HG03097 (cell line): ENCODE measurements at regions not wholly inside any gene's neighbourhood (a gene's known extent, or its start where the extent isn't known, plus 50 kb on each side); places are given as distances from the start of the nearest gene placed in this dataset.

ENCODE experiments used
- ATAC-seq: cut with Tn5 transposase; IDR thresholded peaks from one replicate; pipeline ENCODE4 v1.9.1; 2021; ENCODE audit not compliant: unreplicated experiment, low FRiP score

DNA sequence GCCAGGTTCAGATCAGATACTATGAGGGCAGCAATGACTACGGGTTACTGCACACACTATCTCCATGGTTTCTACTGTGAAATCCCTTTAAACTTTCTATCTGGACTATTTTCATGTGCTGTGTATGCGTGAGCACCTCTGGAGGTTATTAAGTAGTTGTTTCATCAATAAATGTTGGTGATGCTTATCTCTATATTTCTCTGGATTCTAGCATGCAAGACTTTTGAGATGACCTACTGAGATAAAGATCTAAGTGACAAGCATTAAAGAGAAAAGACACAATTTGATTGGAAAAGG, 194.0 kb downstream of the NRIP1 start:
- no peak for ATAC-seq

DNA sequence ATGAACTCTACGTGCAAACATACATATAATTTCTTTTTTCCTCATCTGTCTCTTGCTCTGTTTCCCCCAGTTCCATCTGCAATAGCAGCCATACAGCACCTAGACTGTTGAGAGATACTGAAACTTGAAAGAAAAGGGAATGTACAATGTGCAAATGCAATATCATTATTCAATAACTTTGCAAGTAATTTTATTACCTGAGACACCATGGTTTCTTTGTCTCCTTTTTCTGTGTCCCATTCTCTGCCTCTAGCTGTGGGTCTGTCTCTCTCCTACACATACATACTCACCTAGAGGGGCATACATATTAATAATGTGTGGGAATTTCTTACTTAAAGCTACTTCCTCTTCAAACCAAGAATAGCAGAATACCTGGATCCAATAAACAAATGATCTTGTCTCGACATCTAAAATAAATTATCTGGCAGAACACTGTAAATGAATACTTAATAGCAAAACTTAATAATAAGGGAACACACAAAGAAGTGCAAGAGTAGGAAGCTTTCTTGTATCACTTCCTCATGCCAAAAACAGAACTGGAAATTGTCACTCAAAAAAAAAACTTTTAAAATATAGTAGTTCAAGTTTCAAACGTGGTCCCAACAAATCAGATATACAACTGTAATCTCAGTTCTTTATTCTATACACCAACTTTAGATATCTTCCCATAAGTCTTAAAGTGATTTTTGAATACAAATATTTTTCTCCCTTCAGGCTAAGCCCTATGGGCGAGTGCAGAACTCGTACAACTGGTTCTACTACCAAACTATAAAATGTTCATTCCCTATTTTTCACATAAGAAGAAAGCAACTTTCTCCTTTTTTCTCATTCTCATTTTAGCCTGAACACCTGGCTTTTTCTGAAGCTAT, 194.6 kb downstream of the NRIP1 start:
- ATAC-seq: no peak

DNA sequence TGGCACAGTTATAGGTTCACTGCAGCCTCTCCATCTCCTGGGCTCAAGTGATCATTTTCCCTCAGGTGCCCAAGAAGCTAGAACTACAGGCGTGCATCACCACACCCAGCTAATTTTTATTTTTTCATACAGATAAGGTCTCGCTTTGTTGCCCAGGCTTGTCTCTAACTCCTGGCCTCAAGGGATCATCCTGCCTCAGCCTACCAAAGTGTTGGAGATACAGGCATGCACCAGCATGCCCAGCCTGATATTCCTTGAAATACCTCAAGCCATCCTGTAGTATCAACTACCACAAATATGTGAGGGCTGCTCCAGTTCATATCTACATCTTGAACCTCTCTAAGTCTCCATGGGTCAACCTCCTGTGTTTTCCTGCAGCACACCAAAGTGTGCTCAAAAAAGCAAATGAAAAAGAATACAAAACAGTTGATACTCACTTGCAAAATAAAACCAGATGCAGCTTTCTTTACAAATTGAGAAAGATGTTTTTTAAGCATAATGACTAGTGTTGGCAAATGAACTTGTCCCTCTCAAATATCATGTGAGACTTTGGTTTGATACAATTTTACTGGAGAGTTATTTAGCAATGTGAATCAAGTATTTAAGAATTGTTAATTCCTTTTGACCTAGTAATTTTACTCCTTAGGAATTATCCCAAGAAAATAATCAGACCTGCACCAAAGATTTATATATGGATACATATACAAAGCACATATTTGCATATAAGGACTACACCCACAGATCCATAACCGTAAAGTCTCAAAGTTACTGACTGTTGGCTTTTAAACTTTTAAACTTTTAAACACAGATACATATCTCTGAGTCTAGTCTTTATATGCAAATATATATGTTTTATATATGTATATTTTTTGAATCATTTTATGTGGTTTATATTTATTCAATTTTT, 197.7 kb downstream of the NRIP1 start:
- ATAC-seq: no peak

DNA sequence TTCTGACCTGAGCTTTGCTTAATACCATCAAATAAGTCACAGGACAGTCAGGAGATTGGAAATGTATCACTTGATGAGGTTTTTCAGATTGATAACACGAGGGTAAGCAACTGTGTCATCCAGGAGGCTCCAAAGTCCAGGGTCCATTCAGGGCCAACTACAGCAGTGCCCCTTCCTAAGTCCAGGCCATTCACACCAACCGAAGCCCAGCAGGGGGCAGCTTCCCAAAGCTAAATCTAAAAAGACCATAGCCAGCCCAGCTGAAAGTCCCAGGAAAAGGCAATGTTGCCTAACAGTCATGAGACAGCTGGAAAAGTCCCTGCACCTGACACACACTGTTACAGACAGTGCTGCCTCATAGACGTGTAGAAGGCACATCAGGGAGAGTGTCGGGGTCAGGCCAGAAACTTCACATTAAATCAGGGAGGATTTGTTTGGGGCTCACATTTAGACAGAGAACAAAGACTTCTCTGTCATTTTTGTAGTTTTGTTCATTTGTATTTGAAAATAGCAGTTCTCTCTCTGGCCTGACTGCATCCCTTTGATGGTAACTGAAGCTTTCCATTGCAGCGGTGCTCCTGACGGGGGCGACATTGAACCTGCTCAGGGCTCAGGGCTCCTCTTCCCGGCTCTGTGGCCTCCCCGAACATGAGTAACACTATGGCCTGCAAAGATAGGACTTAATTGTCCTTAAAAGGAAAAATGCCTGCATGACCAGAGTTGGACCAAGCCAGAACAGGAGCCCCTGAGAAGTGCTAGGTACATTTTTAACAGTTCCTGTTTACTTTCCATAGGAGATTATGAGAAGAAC, 200.4 kb downstream of the NRIP1 start:
- no peak for ATAC-seq

DNA sequence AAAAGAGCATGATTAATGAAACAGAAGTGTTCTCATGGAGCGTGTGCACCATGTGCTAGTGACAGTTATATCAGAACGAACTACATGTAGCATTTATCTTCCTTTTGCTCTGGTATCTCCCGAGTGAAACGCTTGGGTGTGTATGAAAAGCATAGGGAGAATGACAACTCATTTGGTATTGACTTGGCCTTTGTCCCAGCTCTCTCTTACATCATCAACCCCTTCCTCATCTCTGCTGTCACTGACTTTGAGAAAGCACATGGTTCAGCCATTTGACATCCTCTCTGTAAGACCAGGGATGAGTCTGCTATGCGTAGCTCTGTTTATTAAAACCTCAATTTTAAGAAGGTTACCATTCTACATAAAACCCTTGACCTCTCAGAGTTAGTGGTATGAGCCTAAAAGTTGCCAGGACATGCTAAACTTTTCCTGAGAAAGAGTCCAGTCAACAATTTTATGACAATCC, 201.0 kb downstream of the NRIP1 start:
- ATAC-seq: no peak

DNA sequence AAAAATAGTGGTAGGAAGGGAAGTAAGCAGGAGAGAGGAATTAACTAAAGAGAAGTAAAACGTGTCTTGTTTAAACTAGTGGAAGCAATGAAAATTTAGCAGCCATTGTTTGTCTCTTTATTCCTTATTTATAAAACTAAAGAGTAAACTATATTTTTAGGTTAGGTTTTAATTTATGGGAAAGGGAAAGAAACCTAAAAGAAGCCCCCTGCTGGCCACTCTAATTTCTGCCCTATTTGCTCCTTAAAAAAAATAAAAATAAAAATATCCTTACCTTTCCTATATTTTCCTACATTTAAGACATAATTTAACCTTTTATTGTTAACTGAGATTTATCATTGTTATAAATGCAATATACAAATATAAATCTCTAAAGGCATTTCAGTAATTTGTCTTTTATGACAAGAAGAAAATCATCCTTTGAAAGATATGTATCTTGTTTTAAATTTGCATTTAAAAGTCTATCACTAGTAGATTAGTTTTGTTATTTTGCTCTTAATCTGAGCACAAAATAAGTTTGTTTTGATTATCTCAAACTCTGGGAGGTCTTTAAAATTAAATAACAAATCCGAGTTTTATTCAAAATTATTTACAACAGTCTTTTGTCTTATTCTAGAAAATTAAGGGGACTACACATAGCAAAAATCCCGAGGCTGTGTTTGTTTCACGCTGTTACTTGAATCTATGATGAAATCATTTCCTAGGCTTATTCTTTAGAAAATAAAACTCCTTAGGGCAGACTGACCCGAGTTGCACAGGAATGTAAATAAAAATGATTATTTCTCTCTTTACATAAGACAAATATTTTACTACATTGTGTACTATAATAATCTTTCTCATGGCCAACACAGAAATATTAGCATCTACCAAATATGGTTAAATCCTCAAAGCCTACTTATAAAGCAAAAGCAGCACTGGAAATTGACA, 201.7 kb downstream of the NRIP1 start:
- no peak for ATAC-seq

DNA sequence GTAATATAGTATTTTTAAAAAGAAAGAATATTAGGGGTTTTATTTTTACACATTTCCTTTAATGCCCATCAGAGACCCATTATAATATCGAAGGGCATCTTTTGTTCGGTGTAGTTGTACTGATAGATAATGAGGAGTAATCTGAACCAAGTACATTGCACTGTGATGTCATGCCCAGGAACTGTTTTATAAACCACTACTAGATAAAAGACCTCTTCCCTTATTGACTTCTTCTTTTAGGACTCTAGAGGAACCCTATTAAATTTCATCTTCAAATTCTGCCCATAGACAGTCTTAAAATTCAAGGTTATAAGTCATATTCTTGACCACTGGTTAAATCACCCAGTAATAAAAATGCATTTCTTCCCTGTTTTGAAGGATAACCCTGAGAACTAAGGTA, 206.5 kb downstream of the NRIP1 start:
- no peak for ATAC-seq

DNA sequence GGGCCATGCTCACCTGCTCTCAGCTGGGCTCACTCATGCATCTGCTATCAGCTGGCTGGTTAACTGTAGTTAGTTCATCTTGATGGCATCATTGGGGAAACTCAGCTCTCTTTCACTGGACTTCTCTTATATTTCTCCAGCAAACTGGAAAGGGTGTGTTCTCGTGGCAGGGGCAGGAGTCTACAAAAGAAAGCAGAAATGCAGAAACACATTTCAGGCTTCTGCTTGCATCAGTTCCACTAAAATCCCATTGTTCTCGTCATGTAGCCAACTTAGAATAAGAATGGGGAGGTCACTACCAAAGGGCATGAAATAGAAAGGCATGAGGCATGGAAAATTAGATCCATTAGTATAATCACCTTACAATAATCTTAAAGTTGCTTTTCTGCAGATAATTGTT, 207.3 kb downstream of the NRIP1 start:
- no peak for ATAC-seq

DNA sequence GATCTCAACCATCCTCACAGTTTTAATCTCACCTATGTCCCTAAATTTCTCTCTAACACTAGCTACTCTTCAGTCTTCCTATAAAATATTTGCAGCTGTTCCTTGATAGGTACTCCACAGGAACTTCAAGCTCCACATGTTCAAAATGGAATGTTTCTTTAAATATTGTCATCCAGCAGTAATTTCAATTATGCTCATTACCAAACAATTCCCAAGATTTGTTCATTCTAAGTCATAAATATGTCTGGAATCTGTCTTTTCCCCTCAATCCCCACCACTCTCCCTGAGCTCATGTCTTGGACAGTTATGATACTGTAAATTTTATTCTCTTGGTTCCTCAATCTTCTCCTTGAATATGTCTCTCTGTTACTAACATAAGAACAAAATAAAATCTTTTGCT, 214.4 kb downstream of the NRIP1 start:
- no peak for ATAC-seq

DNA sequence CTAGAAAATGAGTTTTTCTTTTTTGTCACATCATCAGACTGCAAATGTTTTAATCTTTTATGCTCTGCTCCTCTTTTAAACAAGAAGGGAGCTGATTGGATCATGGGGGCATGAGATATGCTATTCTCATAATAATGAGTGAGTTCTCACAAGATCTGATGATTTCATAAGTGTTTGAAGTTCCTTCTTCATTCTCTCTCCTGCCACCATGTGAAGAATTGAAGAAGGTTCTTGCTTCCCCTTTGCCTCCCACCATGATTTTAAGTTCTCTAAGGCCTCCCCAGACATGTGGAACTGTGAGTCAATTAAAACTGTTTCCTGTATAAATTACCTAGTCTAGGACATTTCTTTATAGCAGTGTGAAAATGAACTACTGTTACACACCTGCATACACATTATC, 218.2 kb downstream of the NRIP1 start:
- no peak for ATAC-seq

DNA sequence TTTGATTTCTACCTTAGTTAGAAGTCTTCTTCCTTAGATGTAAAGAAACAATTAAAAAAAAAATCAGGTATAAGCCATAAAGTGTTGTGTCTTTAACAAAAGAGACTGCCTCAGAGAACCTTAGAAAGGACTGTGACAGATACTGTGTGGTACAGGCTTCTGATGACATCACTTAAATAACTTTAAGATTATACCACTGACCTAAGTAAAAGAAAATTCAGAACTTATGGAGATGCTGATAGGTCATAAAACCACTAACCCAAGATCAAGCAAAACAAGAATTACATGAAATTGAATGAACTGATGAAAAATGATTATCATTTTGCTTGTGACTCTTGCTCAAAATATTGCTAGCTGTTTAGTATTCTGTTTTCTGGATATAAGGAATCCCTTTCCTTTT, 220.8 kb downstream of the NRIP1 start:
- ATAC-seq: no peak

DNA sequence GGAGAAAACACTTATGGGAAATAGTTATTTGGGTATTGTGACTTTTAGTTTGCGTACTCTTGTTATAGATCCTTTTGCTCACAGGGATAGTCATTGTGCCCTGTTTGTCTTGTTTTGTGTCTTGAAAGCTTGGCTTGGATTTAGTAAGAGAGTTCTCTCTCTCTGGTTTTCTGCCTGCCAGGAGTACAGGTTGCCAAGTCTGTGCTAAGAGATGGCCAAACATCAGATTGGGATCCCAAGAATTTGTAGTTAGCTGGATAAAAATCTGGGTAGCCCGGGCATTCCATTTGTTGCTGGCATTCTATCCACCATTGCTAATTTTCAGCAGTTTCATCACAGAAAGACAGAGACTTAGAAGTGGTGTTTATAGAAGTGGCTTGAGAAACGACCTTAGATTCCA, 222.2 kb downstream of the NRIP1 start:
- ATAC-seq: no peak

DNA sequence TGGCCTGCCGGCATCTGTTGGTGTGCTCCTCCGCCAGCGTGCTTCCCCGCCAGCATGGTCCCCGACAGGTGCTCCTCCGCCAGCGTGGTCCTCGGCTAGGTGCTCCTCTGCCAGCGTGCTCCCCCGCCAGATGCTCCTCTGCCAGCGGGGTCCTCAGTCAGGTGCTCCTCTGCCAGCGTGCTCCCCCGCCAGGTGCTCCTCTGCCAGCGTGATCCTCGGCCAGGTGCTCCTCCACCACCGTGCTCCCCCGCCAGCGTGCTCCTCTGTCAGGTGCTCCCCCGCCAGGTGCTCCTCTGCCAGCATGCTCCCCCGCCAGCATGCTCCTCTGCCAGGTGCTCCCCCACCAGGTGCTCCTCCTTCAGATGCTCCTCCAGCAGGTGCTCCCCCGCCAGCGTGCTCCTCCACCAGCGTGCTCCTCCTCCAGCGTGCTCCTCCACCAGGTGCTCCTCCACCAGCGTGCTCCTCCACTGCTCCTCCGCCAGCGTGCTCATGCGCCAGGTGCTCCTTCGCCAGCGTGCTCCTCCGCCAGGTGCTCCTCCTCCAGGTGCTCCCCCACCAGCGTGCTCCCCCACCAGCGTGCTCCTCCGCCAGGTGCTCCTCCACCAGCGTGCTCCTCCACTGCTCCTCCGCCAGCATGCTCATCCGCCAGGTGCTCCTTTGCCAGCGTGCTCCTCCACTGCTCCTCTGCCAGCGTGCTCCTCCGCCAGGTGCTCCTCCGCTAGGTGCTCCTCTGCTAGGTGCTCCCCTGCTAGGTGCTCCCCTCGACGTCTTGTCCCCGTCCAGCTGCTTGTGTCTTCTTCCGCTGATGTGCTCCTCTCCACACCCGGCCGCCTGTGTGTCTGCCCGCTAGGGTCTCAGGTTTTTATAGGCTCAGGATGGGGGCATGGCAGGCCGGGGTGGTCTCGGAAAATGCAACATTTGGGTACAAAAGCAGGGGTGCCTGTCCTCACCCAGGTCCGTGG, 223.0 kb downstream of the NRIP1 start:
- ATAC-seq: no peak

DNA sequence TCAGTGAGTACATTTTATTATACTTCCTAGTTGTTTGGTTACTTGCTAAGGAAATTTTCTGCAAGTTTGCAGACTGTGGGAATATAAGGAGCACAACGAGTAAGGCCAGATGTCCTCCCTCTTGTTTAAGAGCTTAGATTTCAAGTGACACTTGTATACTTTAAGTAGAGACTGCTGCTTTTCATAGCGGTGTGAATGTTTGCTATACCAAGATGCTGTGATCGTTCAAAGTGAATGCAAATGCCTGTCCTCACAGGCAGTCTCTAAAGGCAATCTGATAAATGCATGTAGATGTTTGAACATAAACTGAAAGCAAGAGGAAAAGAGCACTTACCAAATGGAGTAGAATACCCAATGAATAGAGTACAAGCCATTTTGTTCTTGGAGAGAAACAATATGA, 226.4 kb downstream of the NRIP1 start:
- no peak for ATAC-seq

DNA sequence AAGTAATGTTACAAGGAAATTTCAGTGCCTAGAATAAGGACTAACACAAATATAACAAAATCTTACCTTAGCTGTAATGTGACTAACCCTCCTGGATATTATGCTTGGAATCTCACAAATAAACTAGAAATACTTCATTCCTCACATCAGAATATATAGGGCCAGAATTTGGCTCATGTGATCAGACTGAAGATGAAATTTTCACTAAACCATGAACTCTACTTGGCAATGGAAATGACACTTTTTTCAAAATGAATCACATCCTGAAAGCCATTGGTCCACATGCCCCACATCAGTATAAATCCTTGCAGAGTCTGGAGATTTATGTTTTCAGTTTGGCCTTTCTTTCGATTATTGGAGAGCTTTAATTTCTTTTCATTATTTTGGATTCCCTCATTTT, 227.8 kb downstream of the NRIP1 start:
- ATAC-seq: no peak

DNA sequence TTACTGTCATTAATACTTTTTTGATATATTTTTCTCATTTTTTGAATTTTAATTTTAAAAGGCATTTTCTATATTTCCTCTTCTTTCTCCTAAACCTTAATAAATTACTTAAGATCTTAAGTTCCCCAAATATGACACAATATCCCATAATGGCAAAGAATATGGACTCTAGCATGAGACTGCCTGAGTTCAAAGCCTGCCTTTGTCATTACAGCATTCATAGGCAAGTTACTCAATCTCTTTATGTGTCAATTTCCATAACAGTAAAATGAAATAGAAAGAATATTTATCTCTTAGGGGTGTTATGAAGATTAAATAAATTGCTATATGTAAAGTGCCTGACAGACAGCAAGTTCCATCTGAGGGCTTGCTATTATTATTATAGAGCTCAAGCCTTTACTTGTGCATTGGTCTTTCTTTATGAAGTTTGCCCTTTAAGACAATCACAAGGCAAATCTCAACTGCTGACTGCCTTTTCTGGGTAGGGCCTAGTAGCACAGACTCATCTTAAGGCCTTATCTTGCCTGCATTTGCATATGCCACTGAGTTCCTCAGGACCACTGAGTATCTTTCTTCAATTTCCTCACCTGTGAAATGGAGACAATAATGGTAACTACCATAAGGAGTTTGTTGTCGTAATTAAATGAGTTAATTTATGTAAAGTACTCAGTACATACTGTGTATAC, 231.0 kb downstream of the NRIP1 start:
- ATAC-seq: no peak

DNA sequence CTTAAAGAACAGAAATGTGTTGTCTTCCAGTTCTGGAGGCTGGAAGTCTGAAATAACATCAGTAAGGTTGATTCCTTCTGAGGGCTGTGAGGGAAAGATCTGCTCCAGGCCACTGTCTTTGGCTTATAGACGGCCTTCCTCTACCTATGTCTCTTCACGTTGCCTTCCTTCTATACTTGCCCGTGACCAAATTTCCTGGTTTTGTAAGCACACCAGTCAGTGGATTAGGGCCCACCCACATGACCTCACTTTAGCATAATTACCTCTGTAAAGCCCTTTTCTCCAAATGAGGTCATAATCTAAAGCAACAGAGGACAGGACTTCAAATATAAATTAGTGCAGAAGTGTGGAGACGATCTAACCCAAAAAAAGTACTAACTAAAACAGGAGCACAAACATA, 231.6 kb downstream of the NRIP1 start:
- no peak for ATAC-seq

DNA sequence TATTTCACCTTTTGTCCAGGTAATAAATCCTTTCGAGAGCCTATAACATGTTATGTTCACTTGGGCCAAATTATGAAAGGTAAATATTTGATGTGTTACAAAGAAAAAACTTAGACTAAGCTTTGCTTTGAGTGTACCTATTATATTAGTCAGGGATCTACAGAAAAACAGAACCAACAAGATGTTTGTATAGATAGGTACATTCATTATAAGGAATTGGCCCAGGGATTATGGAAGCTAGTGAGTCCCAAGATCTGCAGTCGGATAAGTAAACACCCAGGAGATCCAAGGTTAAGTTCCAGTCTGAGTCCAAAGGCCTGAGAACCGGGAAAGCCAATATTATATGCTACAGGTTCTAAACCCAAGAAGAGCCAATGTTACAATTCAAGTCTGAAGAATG, 234.5 kb downstream of the NRIP1 start:
- no peak for ATAC-seq
